ENCODE measurements at regions not wholly inside any gene's neighbourhood (a gene's known extent, or its start where the extent isn't known, plus 50 kb on each side); places are given as distances from the start of the nearest gene placed in this dataset.

- Histone ChIP-seq H3K4me3 (ENCODE audit: low read length) (no peak overlapping the region), H3K4me1 (ENCODE audit: insufficient read depth, low read length) (peaks cover 6% of the 10 kb centered on the region), H3K9me3 (ENCODE audit: low read length) (peaks cover 3% of the 10 kb centered on the region), H2AFZ (ENCODE audit: low read depth, low read length) (no peak overlapping the region), H3K36me3 (ENCODE audit: insufficient read depth, low read length) (no peaks in the 10 kb centered on the region), H3K27me3 (ENCODE audit: insufficient read depth, low read length) (no peaks in the 10 kb centered on the region)
These were observed 83.4 kb downstream of the C13orf42 start for GRCh38 chr13:51027644-51028043.

- H2AFZ ChIP-seq (ENCODE audit: low read depth, low read length): no peak overlapping the region
- H3K4me1 ChIP-seq (ENCODE audit: insufficient read depth, low read length): peaks cover 6% of the 10 kb centered on the region
- H3K36me3 ChIP-seq (ENCODE audit: insufficient read depth, low read length): no peaks in the 10 kb centered on the region
- H3K27me3 ChIP-seq (ENCODE audit: insufficient read depth, low read length): no peaks in the 10 kb centered on the region
- H3K9me3 ChIP-seq (ENCODE audit: low read length): peaks cover 3% of the 10 kb centered on the region
- H3K4me3 ChIP-seq (ENCODE audit: low read length): no peak overlapping the region
These were observed 85.1 kb downstream of the C13orf42 start for GRCh38 chr13:51026016-51026415.

DNA sequence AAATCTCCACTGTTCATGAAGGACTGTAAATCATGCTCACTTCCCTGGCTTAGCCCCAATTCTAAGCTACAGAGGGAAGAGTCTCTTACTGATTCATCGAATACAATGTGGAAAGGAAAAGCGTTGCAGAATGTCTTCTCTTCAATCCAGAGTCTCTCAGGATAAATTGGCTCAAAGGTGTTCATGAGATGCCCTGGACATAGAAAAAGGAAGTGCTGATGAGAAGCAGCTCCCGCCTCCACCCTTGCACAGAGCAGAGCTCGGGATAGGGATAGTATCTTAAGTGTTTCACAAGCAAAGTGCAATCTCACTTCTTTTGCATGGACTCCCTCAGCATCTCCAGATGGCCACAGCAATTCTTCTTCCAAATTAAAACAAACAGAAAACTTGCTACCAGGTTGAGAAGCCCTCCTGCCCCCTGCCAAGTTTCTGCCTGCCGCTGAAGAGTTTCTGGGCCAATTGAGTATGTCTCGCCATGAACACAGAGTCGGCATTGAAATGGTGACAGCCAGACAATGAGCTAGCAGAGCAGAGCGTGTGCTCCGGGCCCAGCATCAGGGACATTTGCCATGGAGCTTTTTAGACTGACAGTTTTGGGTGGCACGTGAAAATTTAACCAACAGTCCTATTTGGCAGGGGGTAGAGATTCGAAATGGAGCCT lies 85.7 kb downstream of the C13orf42 start:
- H3K36me3 ChIP-seq (ENCODE audit: insufficient read depth, low read length): no peaks in the 10 kb centered on the region
- peaks cover 6% of the 10 kb centered on the region for H3K4me1 ChIP-seq (ENCODE audit: insufficient read depth, low read length)
- H3K27me3 ChIP-seq (ENCODE audit: insufficient read depth, low read length): peaks cover under 1% of the 10 kb centered on the region

GRCh38 chr13:51021811-51022210 lies 89.3 kb downstream of the C13orf42 start:
- Histone ChIP-seq H3K4me3 (ENCODE audit: low read length) (no peak overlapping the region), H3K4me1 (ENCODE audit: insufficient read depth, low read length) (peaks cover 6% of the 10 kb centered on the region), H2AFZ (ENCODE audit: low read depth, low read length) (no peak overlapping the region)

More for the DNA sequence above, 85.7 kb downstream of the C13orf42 start:
- Histone ChIP-seq H2AFZ (ENCODE audit: low read depth, low read length) (no peak overlapping the region), H3K9me3 (ENCODE audit: low read length) (peaks cover 3% of the 10 kb centered on the region), H3K4me3 (ENCODE audit: low read length) (no peak overlapping the region)

DNA sequence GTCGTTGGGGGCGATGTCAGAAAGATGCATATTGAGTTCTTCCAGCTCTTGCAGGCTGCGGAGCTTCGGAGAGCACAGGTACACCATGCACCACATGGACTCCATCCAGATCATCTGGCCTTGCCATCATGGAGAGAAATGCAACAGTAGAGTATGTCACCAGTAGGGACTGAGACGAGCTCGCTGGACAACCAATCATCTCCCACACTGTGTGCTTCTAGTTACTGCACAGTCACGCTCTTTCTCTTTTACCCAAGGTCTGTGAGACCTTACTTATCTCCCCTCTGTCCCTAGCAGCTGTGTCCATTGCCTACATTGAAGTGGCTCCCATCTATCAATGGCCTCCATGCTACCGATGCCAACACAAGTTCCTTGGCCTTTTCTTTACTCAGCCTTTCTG lies 90.5 kb downstream of the C13orf42 start:
- no peaks in the 10 kb centered on the region for H3K36me3 ChIP-seq (ENCODE audit: insufficient read depth, low read length)
- H2AFZ ChIP-seq (ENCODE audit: low read depth, low read length): no peak overlapping the region
- peaks cover 3% of the 10 kb centered on the region for H3K9me3 ChIP-seq (ENCODE audit: low read length)
- peaks cover 6% of the 10 kb centered on the region for H3K4me1 ChIP-seq (ENCODE audit: insufficient read depth, low read length)
- H3K4me3 ChIP-seq (ENCODE audit: low read length): no peak overlapping the region
- H3K27me3 ChIP-seq (ENCODE audit: insufficient read depth, low read length): peaks cover 2% of the 10 kb centered on the region

More at GRCh38 chr13:51021811-51022210, 89.3 kb downstream of the C13orf42 start:
- peaks cover 3% of the 10 kb centered on the region for H3K9me3 ChIP-seq (ENCODE audit: low read length)
- H3K27me3 ChIP-seq (ENCODE audit: insufficient read depth, low read length): peaks cover 2% of the 10 kb centered on the region
- no peaks in the 10 kb centered on the region for H3K36me3 ChIP-seq (ENCODE audit: insufficient read depth, low read length)

- H3K36me3 ChIP-seq (ENCODE audit: insufficient read depth, low read length): no peaks in the 10 kb centered on the region
- H3K27me3 ChIP-seq (ENCODE audit: insufficient read depth, low read length): peaks cover 2% of the 10 kb centered on the region
- no peak overlapping the region for H3K4me3 ChIP-seq (ENCODE audit: low read length)
- H3K9me3 ChIP-seq (ENCODE audit: low read length): no peaks in the 10 kb centered on the region
- no peaks in the 10 kb centered on the region for H3K4me1 ChIP-seq (ENCODE audit: insufficient read depth, low read length)
- H2AFZ ChIP-seq (ENCODE audit: low read depth, low read length): no peak overlapping the region
These were observed 92.0 kb downstream of the C13orf42 start for GRCh38 chr13:51019026-51019425.

DNA sequence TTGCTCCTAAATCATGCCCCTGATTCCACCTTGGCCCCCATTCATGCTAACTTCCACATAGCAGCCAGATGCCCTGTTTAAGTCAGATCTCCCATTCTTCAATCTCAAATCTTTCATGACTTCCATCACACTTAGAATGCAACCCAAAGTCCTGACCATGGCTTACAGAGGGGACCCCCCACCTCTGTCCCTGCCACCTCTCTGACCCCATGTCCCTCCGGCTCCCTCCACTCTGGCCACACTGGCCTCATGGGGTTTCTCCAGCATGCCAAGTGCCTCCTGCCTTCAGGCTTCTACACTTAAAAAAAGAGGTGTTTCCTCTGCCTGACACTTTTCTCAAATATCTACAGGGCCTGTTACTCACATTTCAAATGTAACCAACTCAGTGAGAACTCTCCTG lies 93.6 kb downstream of the C13orf42 start:
- Histone ChIP-seq H3K27me3 (ENCODE audit: insufficient read depth, low read length) (peaks cover 2% of the 10 kb centered on the region), H3K4me3 (ENCODE audit: low read length) (no peak overlapping the region), H3K9me3 (ENCODE audit: low read length) (no peaks in the 10 kb centered on the region), H3K36me3 (ENCODE audit: insufficient read depth, low read length) (no peaks in the 10 kb centered on the region), H2AFZ (ENCODE audit: low read depth, low read length) (no peak overlapping the region), H3K4me1 (ENCODE audit: insufficient read depth, low read length) (no peaks in the 10 kb centered on the region)

- H3K9me3 ChIP-seq (ENCODE audit: low read length): no peaks in the 10 kb centered on the region
- no peak overlapping the region for H2AFZ ChIP-seq (ENCODE audit: low read depth, low read length)
- H3K36me3 ChIP-seq (ENCODE audit: insufficient read depth, low read length): no peaks in the 10 kb centered on the region
- peaks cover 4% of the 10 kb centered on the region for H3K27me3 ChIP-seq (ENCODE audit: insufficient read depth, low read length)
- no peak overlapping the region for H3K4me3 ChIP-seq (ENCODE audit: low read length)
- no peaks in the 10 kb centered on the region for H3K4me1 ChIP-seq (ENCODE audit: insufficient read depth, low read length)
These were observed 95.1 kb downstream of the C13orf42 start for GRCh38 chr13:51015973-51016372.

GRCh38 chr13:51009597-51009996 lies 100.0 kb downstream of the RNASEH2B start:
- Histone ChIP-seq H3K9me3 (ENCODE audit: low read length) (no peaks in the 10 kb centered on the region), H2AFZ (ENCODE audit: low read depth, low read length) (no peak overlapping the region), H3K4me3 (ENCODE audit: low read length) (no peak overlapping the region), H3K27me3 (ENCODE audit: insufficient read depth, low read length) (peaks cover 2% of the 10 kb centered on the region), H3K36me3 (ENCODE audit: insufficient read depth, low read length) (no peaks in the 10 kb centered on the region), H3K4me1 (ENCODE audit: insufficient read depth, low read length) (no peaks in the 10 kb centered on the region)

DNA sequence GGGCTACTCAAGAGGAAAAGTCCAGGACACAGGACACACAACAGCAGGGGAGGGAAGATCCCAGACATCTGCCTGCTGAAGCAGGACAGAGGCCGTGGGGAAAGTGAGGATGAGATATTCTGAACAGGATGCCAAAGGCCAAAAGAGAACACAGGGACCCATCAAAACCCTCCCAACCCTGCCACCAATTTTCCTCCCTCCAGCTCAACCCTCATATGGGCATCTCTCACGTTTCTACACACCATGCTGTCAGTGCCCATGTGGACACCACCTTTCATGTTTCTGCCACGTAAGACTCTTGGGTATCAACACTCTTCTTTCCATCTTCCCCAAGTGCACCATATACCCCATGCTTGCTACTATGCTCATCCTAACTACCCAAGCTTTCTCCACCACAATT lies 97.6 kb downstream of the RNASEH2B start:
- no peaks in the 10 kb centered on the region for H3K36me3 ChIP-seq (ENCODE audit: insufficient read depth, low read length)
- H3K9me3 ChIP-seq (ENCODE audit: low read length): no peaks in the 10 kb centered on the region
- H3K27me3 ChIP-seq (ENCODE audit: insufficient read depth, low read length): peaks cover 2% of the 10 kb centered on the region
- no peaks in the 10 kb centered on the region for H3K4me1 ChIP-seq (ENCODE audit: insufficient read depth, low read length)
- H2AFZ ChIP-seq (ENCODE audit: low read depth, low read length): peak overlapping the region; percentile 6
- H3K4me3 ChIP-seq (ENCODE audit: low read length): no peak overlapping the region

DNA sequence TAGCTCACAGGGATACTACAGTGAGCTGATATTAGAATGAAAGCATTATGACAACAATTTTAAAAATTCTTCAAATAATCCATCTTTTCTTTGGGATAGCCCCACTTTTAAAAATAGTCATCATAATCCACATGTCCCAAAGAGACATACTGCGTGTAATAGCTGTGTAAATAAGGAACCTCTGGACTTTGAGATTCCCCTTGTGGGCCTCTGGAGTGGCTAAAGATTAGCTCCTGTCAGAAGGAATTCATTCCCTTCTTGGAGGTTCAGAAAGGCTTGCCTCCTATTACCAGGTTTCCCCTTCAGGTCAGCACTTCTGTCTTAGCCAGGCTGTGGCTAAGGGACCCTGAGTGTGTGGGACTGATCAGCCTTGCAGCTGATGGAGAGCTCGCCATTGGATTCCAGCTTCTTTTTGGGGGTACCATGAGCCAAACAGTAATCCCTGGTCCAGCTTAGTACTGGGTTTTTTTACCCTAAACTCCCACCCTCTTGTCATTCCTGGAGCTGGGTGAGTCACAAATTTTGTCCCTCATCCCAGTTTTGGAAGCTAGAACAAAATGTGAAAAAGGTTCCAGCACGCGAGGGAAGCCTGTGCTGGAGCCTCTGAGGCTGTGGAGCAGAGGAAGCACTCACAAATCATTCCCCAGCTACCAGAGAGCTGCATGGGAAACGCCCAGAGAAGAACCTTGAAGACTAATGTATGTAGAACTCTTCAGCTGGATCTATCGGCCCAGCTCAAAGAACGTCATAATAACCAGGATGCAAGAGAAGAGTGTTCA lies 96.7 kb downstream of the RNASEH2B start:
- H3K4me3 ChIP-seq (ENCODE audit: low read length): no peak overlapping the region
- no peaks in the 10 kb centered on the region for H3K9me3 ChIP-seq (ENCODE audit: low read length)
- no peaks in the 10 kb centered on the region for H3K27me3 ChIP-seq (ENCODE audit: insufficient read depth, low read length)
- H3K36me3 ChIP-seq (ENCODE audit: insufficient read depth, low read length): no peaks in the 10 kb centered on the region
- no peaks in the 10 kb centered on the region for H3K4me1 ChIP-seq (ENCODE audit: insufficient read depth, low read length)
- no peak overlapping the region for H2AFZ ChIP-seq (ENCODE audit: low read depth, low read length)
